PC-9 (cell line): ENCODE measurements at regions not wholly inside any gene's neighbourhood (a gene's known extent, or its start where the extent isn't known, plus 50 kb on each side); places are given as distances from the start of the nearest gene placed in this dataset.

Experiments used
- BruUV-seq: library from RNA; stranded (reverse); fragments of 400-500 nt; replicated peaks from 2 replicates; lab custom pipeline; 2021; lab: Mats Ljungman, UMichigan
- CTCF ChIA-PET: fragments of 300-600 bp; sonication (Branson Sonifier 250); formaldehyde crosslinking; loops from one replicate; lab custom pipeline; 2022; ENCODE audit warnings: antibody characterized with exemption; lab: Charles Lee
- POLR2A ChIA-PET: fragments of 300-600 bp; sonication (Branson Sonifier 250); formaldehyde crosslinking; loops from one replicate; lab custom pipeline; 2022; ENCODE audit warnings: antibody characterized with exemption; ENCODE audit not compliant: unreplicated experiment; lab: Charles Lee
- DNase-seq, 2 experiments: peaks; one replicate each; pipeline versions ENCODE4 v3.0.0 to v3.0.0-alpha.2; 2015 to 2022; ENCODE audit warnings: mixed read lengths in 1 of 2
- H2AFZ ChIP-seq: fragments of 200-600 bp; sonication (generic); 2 replicates; pipeline ENCODE4 v1.8.1; 2017; ENCODE audit warnings: antibody characterized with exemption
- H3F3A ChIP-seq: fragments of 200-600 bp; sonication (generic); 2 replicates; pipeline ENCODE4 v1.8.1; 2017; ENCODE audit warnings: antibody characterized with exemption, mild to moderate bottlenecking, low read depth; ENCODE audit not compliant: insufficient read depth
- H3K27ac ChIP-seq: fragments of 200-600 bp; sonication (generic); 2 replicates; pipeline ENCODE4 v1.6.1; 2016; ENCODE audit warnings: mixed run types
- H3K27me3 ChIP-seq: fragments of 200-600 bp; sonication (generic); 2 replicates; pipeline ENCODE4 v1.6.1; 2016; ENCODE audit warnings: low read depth, mixed run types; ENCODE audit not compliant: insufficient read depth
- H3K36me3 ChIP-seq: fragments of 200-600 bp; sonication (generic); 2 replicates; pipeline ENCODE4 v1.6.1; 2016; ENCODE audit warnings: low read depth, mixed run types
- H3K4me1 ChIP-seq: fragments of 200-600 bp; sonication (generic); replicated peaks from 2 replicates; pipeline ENCODE4 v1.6.1; 2016; ENCODE audit warnings: mixed run types; ENCODE audit not compliant: insufficient read depth
- H3K4me2 ChIP-seq: fragments of 200-600 bp; sonication (generic); 2 replicates; pipeline ENCODE4 v1.6.1; 2017; ENCODE audit warnings: mixed run types
- H3K4me3 ChIP-seq: fragments of 200-600 bp; sonication (generic); 2 replicates; pipeline ENCODE4 v1.6.1; 2016; ENCODE audit warnings: mixed run types
- H3K79me2 ChIP-seq: fragments of 200-600 bp; sonication (generic); 2 replicates; pipeline ENCODE4 v1.6.1; 2017; ENCODE audit warnings: low read depth, mixed run types
- H3K9me2 ChIP-seq: fragments of 200-600 bp; sonication (generic); 2 replicates; pipeline ENCODE4 v1.8.1; 2017; ENCODE audit warnings: mild to moderate bottlenecking; ENCODE audit not compliant: insufficient read depth
- H3K9me3 ChIP-seq: fragments of 200-600 bp; sonication (generic); 2 replicates; pipeline ENCODE4 v1.8.1; 2016; ENCODE audit warnings: low read depth; ENCODE audit not compliant: insufficient read depth
- H4K20me1 ChIP-seq: fragments of 200-600 bp; sonication (generic); 2 replicates; pipeline ENCODE4 v1.8.1; 2017; ENCODE audit not compliant: insufficient read depth
- EZH2 ChIP-seq: fragments of 200-600 bp; sonication (generic); IDR thresholded peaks from 2 replicates; pipeline ENCODE4 v1.8.0; 2017; ENCODE audit warnings: antibody characterized with exemption, low read depth
- intact Hi-C: fragments of 100-400 bp; cut with micrococcal nuclease; formaldehyde crosslinking; loops from one replicate; pipeline ENCODE4 v1.10.0; 2022; ENCODE audit not compliant: unreplicated experiment
- TF ChIP-seq, protein P1 (sequence below): fragments of 200-600 bp; sonication (generic); conservative IDR thresholded peaks from 2 replicates; pipeline ENCODE4 v1.6.1; 2017; ENCODE audit warnings: mixed run types, antibody characterized with exemption, mild to moderate bottlenecking, moderate library complexity

DNA sequence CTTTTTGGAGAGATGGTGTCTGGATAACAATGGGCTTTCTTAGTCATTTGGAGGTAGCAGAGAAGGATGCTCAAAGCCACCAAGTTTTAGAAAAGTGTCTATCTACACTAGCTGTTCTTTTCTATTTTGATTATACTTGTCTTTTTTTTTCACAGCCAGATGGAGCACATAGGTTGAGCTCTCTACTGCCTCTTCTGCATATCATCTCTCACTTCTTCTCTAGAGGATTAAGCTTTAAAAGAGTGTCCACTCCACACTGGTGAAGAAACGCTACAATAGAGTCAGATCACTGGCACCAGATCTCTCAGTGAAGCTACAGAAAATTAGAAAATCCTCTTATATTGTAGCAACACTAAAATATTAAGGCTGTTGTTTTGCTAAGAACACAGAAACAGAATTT is 145.3 kb upstream of the MBNL1 start:
- no peak overlapping the region for H3K4me3 ChIP-seq
- H3K27me3 ChIP-seq, result no peaks in the 10 kb centered on the region
- no peak overlapping the region for H2AFZ ChIP-seq
- H3K79me2 ChIP-seq, result no peaks in the 10 kb centered on the region
- no peaks in the 10 kb centered on the region for H3K36me3 ChIP-seq
- H3K4me1 ChIP-seq, result peaks cover 14% of the 10 kb centered on the region
- DNase-seq, result no peak
- no peaks in the 10 kb centered on the region for H3K9me3 ChIP-seq
- no TSS peak for BruUV-seq
- no peaks in the 10 kb centered on the region for H4K20me1 ChIP-seq
- CTCF ChIA-PET, result no interaction called here
- peaks cover 13% of the 10 kb centered on the region; the same call in 1 of the 2 replicates for H3F3A ChIP-seq
- no peak overlapping the region for H3K4me2 ChIP-seq
- POLR2A ChIA-PET, result interaction anchor here (0.7 kb wide), 1 partner anchor 15 kb away, joined by 6 read pairs; no protein-coding TSS in a partner anchor
- intact Hi-C loops, result no loop called here
- no peaks in the 10 kb centered on the region for H3K9me2 ChIP-seq
- TF ChIP-seq, protein P1, sequence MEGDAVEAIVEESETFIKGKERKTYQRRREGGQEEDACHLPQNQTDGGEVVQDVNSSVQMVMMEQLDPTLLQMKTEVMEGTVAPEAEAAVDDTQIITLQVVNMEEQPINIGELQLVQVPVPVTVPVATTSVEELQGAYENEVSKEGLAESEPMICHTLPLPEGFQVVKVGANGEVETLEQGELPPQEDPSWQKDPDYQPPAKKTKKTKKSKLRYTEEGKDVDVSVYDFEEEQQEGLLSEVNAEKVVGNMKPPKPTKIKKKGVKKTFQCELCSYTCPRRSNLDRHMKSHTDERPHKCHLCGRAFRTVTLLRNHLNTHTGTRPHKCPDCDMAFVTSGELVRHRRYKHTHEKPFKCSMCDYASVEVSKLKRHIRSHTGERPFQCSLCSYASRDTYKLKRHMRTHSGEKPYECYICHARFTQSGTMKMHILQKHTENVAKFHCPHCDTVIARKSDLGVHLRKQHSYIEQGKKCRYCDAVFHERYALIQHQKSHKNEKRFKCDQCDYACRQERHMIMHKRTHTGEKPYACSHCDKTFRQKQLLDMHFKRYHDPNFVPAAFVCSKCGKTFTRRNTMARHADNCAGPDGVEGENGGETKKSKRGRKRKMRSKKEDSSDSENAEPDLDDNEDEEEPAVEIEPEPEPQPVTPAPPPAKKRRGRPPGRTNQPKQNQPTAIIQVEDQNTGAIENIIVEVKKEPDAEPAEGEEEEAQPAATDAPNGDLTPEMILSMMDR, result no peak
- no peak overlapping the region for H3K27ac ChIP-seq

DNA sequence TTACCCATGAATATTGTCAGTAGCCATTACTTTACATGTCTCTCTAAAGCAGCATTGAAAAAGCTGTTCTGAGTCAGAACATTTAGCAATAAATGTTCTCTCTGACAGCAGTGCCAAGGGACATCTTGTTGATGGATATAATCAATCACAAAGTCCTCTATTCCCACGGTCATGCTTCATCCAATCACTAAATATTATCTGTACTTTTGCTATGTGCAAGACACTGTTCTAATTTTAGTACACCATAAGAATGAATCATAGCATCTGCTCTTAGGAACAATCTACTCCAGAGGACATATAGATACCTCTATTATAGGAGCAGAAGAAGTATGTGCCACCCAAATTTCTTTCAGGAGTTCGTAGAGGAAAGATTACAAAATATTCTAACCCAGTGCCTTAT is 142.5 kb upstream of the MBNL1 start:
- H3K9me3 ChIP-seq, result no peaks in the 10 kb centered on the region
- BruUV-seq, result no TSS peak
- CTCF ChIA-PET, result no interaction called here
- no peaks in the 10 kb centered on the region for H4K20me1 ChIP-seq
- no peak for DNase-seq
- no peak overlapping the region for H3K27ac ChIP-seq
- H3K27me3 ChIP-seq, result no peaks in the 10 kb centered on the region
- TF ChIP-seq EZH2, result no peak
- TF ChIP-seq, protein P1, result no peak
- H3K36me3 ChIP-seq, result no peaks in the 10 kb centered on the region
- intact Hi-C loops, result no loop called here
- H2AFZ ChIP-seq, result no peak overlapping the region
- no peak overlapping the region for H3K4me3 ChIP-seq
- POLR2A ChIA-PET, result no interaction called here
- H3K79me2 ChIP-seq, result no peaks in the 10 kb centered on the region
- peaks cover 4% of the 10 kb centered on the region; the same call in 1 of the 2 replicates for H3F3A ChIP-seq
- H3K4me2 ChIP-seq, result no peak overlapping the region
- H3K9me2 ChIP-seq, result no peaks in the 10 kb centered on the region
- peaks cover 4% of the 10 kb centered on the region for H3K4me1 ChIP-seq

DNA sequence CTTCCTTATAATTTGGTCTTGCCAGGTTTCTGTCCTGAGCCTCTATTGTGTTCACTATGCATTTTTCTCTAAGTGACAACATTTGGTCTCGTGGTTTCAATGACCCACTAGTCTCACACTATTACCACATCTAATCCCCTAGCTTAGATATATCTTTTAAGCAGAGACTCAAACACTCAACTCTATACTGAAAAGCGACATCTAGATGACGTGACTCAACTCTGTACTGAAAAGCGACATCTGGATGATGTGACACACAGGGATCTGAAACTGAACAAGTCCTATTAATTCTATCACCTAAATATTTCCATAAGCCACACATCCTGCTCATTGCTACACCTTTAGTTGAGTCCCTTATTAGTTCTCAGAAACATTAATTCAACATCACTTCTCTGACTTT is 141.7 kb upstream of the MBNL1 start:
- DNase-seq, result no peak
- Histone ChIP-seq H4K20me1 (no peaks in the 10 kb centered on the region), H3K4me1 (no peaks in the 10 kb centered on the region; the same call in 1 of the 2 replicates), H3F3A (no peaks in the 10 kb centered on the region), H3K9me2 (0 out of 2 replicates have a peak, but pooled peaks cover 2% of the 10 kb centered on the region), H3K27ac (no peak overlapping the region), H3K79me2 (no peaks in the 10 kb centered on the region), H3K36me3 (no peaks in the 10 kb centered on the region), H3K27me3 (no peaks in the 10 kb centered on the region), H3K9me3 (no peaks in the 10 kb centered on the region), H3K4me3 (no peak overlapping the region), H3K4me2 (no peak overlapping the region), H2AFZ (no peak overlapping the region)
- intact Hi-C loops, result no loop called here
- no TSS peak for BruUV-seq
- POLR2A ChIA-PET, result no interaction called here
- CTCF ChIA-PET, result no interaction called here
- TF ChIP-seq EZH2, result no peak
- TF ChIP-seq, protein P1, result no peak
